PC-3 (cell line): ENCODE measurements at regions not wholly inside any gene's neighbourhood (a gene's known extent, or its start where the extent isn't known, plus 50 kb on each side); places are given as distances from the start of the nearest gene placed in this dataset.

Experiments
- EZH2 ChIP-seq: fragments of 300-600 bp; sonication (generic); IDR thresholded peaks from one replicate; pipeline ENCODE4 v1.6.1; 2017; ENCODE audit warnings: antibody characterized with exemption, mild to moderate bottlenecking, low read length; ENCODE audit not compliant: unreplicated experiment
- TF ChIP-seq, protein P1 (sequence below): fragments of 300-600 bp; sonication (generic); conservative IDR thresholded peaks from 2 replicates; pipeline ENCODE4 v1.5.1; 2017; ENCODE audit warnings: antibody characterized with exemption, low read depth, mild to moderate bottlenecking, low read length

- TF ChIP-seq EZH2 = no peak
- TF ChIP-seq, protein P1, sequence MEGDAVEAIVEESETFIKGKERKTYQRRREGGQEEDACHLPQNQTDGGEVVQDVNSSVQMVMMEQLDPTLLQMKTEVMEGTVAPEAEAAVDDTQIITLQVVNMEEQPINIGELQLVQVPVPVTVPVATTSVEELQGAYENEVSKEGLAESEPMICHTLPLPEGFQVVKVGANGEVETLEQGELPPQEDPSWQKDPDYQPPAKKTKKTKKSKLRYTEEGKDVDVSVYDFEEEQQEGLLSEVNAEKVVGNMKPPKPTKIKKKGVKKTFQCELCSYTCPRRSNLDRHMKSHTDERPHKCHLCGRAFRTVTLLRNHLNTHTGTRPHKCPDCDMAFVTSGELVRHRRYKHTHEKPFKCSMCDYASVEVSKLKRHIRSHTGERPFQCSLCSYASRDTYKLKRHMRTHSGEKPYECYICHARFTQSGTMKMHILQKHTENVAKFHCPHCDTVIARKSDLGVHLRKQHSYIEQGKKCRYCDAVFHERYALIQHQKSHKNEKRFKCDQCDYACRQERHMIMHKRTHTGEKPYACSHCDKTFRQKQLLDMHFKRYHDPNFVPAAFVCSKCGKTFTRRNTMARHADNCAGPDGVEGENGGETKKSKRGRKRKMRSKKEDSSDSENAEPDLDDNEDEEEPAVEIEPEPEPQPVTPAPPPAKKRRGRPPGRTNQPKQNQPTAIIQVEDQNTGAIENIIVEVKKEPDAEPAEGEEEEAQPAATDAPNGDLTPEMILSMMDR = no peak
Measured at GRCh38 chrX:63525491-63525890, 174.4 kb upstream of the SPIN4 start.
